Peyer's patch (tissue), 4 donors: ENCODE measurements at regions not wholly inside any gene's neighbourhood (a gene's known extent, or its start where the extent isn't known, plus 50 kb on each side); places are given as distances from the start of the nearest gene placed in this dataset.

Experiments used
- POLR2A ChIP-seq, 2 donors: fragments of 450-650 bp; IDR thresholded peaks; one replicate each; pipeline ENCODE4 v1.5.1; 2017; ENCODE audit warnings: antibody characterized with exemption in 2 of 2, mild to moderate bottlenecking in 2 of 2, moderate library complexity in 2 of 2
- TF ChIP-seq, protein P1 (sequence below), 6 experiments: fragments of 450-650 bp in 4 of 6; fragments of 200-600 bp in 2 of 6; sonication (generic) in 1 of 6; IDR thresholded peaks; one replicate each; pipeline ENCODE4 v1.5.1; 2017 to 2019; ENCODE audit warnings: antibody characterized with exemption in 6 of 6, mild to moderate bottlenecking in 3 of 6, moderate library complexity in 1 of 6

DNA sequence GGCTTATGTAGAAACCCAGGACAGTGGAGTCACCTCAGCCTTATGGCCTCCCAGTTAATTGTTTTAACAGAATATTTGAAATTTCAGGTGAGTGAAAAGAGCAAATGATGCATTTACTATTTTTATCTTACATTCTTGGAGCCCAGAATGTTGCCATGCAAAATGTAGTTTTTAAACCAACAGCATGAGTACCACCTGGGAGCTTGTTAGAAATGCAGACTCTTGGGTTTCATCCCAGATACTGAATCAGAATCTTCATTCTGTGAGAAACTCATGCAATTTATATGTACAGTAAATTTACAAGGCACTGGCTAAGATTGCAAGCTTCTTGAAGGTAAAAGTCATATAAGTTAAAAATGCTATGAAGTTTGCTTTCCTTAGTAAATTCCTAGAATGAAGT lies 654.5 kb upstream of the CDH2 start:
- TF ChIP-seq, protein P1, sequence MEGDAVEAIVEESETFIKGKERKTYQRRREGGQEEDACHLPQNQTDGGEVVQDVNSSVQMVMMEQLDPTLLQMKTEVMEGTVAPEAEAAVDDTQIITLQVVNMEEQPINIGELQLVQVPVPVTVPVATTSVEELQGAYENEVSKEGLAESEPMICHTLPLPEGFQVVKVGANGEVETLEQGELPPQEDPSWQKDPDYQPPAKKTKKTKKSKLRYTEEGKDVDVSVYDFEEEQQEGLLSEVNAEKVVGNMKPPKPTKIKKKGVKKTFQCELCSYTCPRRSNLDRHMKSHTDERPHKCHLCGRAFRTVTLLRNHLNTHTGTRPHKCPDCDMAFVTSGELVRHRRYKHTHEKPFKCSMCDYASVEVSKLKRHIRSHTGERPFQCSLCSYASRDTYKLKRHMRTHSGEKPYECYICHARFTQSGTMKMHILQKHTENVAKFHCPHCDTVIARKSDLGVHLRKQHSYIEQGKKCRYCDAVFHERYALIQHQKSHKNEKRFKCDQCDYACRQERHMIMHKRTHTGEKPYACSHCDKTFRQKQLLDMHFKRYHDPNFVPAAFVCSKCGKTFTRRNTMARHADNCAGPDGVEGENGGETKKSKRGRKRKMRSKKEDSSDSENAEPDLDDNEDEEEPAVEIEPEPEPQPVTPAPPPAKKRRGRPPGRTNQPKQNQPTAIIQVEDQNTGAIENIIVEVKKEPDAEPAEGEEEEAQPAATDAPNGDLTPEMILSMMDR (IDR thresholded peaks at IDR 0.05) = no peak
- no peak for TF ChIP-seq POLR2A (IDR thresholded peaks at IDR 0.05)
